GM21528 (cell line): ENCODE measurements at regions not wholly inside any gene's neighbourhood (a gene's known extent, or its start where the extent isn't known, plus 50 kb on each side); places are given as distances from the start of the nearest gene placed in this dataset.
"Not testable (repeated sequence)": the region's sequence is repeated elsewhere in the genome, so short reads cannot be mapped to it uniquely, and the experiment has no call there.

Experiments used
- ATAC-seq: cut with Tn5 transposase; IDR thresholded peaks from one replicate; pipeline ENCODE4 v1.9.1; 2021; ENCODE audit warnings: mild to moderate bottlenecking, moderate library complexity; ENCODE audit not compliant: unreplicated experiment, low FRiP score

GRCh38 chr2:131668794-131669540 lies 141.3 kb downstream of the CCDC74A start:
- ATAC-seq, result not testable (repeated sequence)

DNA sequence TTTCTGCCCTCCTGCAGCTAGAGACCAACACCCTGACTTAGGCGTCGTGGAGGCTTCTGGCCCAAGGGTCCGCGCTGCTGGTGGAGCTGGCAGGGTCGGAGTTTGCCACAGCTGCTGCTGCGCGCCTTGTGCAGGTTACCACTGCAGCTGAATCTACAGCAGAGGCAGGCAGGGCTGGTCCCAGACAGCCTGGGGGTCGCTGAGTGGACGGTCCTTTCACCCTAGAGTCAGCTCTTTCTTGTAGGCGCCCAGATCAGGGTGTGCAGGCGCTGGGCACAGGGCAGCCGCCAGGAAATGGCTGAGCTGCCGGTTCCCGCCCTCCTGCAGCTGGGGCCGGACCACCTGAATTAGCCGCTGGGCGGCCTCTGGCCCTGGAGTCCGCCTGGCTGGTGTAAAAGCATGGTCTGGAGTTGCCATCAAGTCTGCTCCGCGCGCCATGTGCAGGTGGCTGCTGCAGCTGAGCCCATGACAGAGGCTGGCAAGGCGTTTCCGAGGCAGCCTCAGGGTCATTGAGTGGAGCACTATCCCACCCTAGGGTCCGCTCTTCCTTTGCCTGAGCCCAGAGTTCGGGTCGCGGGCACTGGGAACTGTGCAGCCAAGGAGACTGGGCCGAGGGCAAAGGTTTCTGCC lies 144.3 kb downstream of the CCDC74A start:
- ATAC-seq, result not testable (repeated sequence)

DNA sequence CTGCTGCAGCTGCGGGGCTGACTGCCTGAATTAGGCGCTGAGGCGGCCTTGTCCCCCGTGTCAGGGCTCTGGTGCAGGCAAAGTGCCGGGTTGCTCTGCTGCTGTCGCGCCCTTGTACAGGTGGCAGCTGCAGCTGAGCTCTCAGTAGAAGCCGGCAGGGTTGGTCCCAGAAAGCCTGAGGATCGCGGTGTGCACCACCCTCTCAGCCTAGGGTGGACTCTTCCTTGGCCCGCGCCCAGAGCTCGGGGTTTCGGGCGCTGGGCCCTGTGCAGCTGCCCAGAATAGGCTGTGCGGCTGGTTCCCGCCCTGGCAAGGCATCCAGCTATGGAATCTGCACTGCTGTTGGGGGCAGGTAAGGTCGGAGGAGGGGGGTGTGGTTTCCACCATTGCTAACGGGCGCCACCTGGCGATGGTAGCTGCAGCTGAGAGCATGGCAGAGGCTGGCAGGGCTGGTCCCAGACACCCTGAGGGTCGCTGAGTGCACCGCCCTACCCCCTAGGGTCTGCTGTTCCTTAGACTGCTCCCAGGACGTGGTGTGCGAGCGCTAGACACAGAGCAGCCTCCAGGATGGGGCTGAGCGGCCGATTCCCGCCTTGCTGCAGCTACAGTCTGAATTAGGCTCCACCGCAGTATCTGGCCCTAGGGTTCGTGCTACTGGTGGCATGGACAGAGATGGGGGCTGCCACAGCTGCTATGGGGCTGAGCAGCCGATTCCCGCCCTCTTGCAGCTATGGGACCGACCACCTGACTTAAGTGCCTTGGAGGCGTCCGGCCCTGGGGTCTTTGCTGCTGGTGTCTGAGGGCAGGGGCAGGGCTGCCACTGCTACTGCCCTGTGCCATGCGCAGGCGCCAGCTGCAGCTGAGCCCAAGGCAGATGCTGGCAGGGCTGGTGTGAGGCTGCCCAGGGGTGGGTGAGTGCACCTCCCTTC lies 145.0 kb downstream of the CCDC74A start:
- ATAC-seq, result peak; percentile 96

- peak; percentile 95 for ATAC-seq
These were observed 145.9 kb downstream of the CCDC74A start for GRCh38 chr2:131673400-131674173.

GRCh38 chr2:131674174-131674507 lies 146.5 kb downstream of the CCDC74A start:
- no peak for ATAC-seq

DNA sequence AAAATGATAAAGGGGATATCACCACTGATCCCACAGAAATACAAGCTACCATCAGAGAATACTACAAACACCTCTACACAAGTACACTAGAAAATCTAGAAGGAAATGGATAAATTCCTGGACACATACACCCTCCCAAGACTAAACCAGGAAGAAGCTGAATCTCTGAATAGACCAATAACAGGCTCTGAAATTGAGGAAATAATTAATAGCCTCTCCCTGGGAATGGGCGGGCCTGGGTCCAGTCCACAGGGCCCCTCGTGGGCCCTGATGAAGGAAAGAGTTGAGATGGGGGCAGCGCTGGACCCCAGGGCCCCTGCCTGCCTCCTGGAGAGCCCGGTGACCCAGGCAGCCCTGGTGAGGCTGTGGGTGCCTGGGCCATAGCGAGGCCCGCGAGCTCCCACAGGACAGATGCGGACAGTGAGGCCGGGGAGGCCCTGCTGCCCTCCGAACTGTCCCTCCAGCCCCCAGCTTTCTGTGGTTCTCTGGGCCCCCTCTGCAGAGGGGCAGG lies 154.0 kb downstream of the CCDC74A start:
- ATAC-seq, result peak; percentile 27

DNA sequence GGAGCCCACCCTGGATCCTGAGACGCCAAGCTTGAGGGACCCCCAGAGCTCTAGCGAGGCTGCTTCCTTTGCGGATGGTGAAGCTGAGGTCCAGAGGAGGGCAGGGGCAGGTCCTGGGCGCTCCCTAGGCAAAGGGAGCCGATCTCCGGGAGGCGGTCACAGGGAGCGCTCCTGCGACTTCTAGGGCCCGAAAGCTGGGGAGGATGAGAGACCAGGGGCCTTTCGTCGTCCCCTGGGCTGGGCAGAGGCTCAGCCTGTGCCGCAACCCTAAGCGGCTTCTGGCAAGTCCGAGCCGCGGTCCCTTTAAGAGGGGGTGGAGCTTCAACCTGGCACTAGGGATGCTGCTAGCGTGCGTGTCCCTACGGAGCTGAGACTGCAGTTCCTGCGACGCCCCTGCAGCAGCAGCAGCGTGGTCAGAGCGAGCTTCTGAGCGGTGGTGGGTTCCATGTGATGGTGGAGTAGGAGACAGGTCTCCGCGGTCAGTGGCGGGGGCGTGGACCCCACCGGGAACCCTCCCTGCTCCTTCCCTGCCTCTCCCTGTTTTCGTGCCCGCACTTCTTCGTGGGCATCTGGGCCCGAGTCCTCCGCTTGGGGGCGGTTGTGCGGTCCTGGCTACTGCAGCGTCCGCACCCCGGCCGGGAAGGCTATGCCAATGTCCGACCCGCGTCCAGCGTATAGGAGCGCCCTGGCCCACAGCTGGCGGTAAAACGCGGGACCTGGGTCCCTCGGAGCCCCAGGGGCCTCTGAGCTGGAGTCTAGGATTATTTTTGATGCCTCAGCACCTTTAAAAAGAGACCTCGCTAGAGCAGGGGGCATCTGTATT lies 154.6 kb downstream of the CCDC74A start:
- peak; percentile 99 for ATAC-seq

DNA sequence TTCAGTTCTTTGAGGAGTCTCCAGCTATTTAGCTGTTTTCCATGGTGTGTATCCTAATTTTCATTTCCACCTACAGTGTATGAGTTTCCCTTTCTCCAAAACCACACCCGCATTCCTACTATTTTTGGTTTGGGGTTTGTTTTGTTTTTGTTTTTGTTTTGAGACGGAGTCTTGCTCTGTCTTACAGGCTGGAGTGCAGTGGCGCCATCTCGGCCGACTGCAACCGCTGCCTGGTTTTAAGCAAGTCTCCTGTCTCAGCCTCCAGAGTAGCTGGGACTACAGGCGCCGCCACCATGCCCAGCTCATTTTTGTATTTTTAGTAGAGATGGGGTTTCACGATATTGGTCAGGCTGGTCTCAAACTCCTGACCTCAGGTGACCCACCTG lies 155.2 kb downstream of the CCDC74A start:
- peak; percentile 62 for ATAC-seq

DNA sequence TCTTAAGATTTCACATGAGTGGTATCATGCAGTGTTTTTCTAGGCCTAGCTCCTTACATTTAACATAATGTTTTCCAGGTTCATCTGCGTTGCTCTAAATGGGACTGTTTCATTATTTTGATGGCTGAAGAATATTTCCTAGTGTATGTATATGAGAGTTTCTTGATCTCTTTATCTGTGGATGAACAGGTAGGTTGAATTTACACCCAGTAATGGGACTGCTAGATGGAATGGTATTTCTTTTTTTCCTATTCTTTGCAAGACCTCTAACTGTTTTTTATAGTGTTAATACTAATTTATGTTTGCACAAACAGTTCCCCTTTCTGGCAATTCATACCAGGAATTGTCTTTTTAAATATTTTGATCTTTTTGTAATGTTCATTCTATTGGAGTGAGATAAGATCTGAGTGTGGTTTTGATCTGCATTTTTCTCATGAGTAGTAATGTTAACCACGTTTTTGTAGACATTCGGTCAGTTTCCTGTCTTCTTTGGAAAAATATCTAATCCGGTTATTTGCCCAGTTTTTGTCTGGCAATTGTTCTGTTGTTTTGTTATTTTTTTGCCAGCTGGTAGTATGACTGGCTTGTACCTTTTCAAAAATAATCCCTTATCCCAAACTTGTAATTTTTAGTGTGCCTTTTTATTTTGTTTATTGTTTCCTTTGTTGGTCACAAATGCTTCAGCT lies 157.1 kb downstream of the CCDC74A start:
- ATAC-seq, result not testable (repeated sequence)

- not testable (repeated sequence) for ATAC-seq
These were observed 158.6 kb downstream of the CCDC74A start for GRCh38 chr2:131686164-131686893.

DNA sequence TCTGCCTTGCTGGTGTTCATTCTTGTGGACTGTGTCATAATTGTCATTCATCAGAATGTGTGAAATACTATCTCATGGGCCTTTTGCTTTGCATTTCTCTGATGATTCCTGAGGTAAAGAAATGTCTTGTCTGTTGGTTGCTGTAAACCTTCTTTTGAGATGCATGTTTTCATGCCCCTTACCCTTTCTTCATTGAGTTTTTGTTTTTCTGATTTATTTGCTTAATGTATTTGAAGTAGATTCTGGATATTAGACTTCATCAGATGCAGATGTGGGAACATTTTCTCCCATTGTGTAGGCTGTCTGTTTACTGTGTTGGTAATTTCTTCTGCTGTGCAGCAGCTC lies 159.2 kb downstream of the CCDC74A start:
- not testable (repeated sequence) for ATAC-seq

DNA sequence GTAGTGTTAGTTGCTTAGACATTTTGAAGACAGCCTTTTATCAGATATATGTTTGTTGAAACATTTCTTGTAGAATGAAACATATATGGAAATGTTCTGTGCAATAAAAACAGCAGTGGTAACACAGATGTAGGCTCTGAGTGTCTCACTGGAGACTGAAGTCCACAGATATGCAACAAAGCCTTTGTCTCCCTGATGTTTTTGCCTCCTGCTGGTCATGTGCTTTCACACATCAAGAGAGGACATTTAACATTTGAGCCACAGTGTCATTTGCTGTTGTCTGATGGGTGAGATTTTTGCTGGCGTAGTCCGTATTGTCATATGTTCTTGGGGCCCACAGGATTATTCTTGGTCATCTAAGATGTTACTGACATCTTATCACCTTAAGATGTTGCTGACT lies 161.4 kb downstream of the CCDC74A start:
- not testable (repeated sequence) for ATAC-seq

- ATAC-seq, result not testable (repeated sequence)
These were observed 183.6 kb downstream of the CCDC74A start for GRCh38 chr2:131711268-131711667.

GRCh38 chr2:131717907-131718306 lies 190.2 kb downstream of the CCDC74A start:
- ATAC-seq, result not testable (repeated sequence)

- ATAC-seq, result not testable (repeated sequence)
These were observed 193.5 kb downstream of the CCDC74A start for GRCh38 chr2:131721163-131721562.

GRCh38 chr2:131722256-131722655 lies 194.6 kb downstream of the CCDC74A start:
- not testable (repeated sequence) for ATAC-seq

GRCh38 chr2:131724019-131724418 lies 196.3 kb downstream of the CCDC74A start:
- ATAC-seq, result no peak

DNA sequence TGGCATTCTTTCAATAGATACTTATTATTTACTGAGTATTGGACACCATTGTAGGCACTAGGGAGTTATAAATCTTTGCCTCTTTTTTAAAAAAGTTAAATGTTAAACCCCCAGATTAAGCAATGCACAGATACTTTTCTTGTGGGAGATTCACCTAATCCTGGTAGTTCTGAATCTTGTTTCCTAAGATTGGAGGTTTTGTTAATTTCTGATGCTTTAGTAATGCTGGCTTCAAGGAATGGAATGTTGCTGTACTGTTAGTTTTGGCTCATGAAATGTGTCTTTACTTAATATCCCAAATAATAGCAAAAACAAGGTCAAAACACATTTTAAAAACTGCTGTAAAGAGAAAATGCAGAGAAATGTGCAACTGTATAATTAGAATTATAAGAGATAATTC lies 200.8 kb downstream of the CCDC74A start:
- not testable (repeated sequence) for ATAC-seq
